Endothelial cell of umbilical vein (primary cell): ENCODE measurements at regions not wholly inside any gene's neighbourhood (a gene's known extent, or its start where the extent isn't known, plus 50 kb on each side); places are given as distances from the start of the nearest gene placed in this dataset.

ENCODE experiments used
- BruUV-seq: library from RNA; stranded (reverse); fragments of 400-500 nt; replicated peaks from 2 replicates; lab custom pipeline; 2021; lab: Mats Ljungman, UMichigan
- CTCF ChIA-PET: fragments of 300-600, 350-600 bp; sonication (Branson Sonifier 250); formaldehyde crosslinking; loops from one replicate; lab custom pipeline; 2021; ENCODE audit warnings: antibody characterized with exemption, inconsistent platforms; lab: Charles Lee
- POLR2A ChIA-PET: fragments of 300-600, 350-600 bp; sonication (Branson Sonifier 250); formaldehyde crosslinking; loops from one replicate; lab custom pipeline; 2021; ENCODE audit warnings: antibody characterized with exemption, inconsistent platforms; lab: Charles Lee
- DNase-seq: peaks from one replicate; pipeline ENCODE4 v3.0.0-alpha.2; 2011; ENCODE audit warnings: low read depth, low spot score
- FAIRE-seq: peaks from 2 replicates; lab custom pipeline; 2011; peaks lifted over from hg19 to GRCh38; lab: Jason Lieb, UNC
- H2AFZ ChIP-seq: 2 replicates; pipeline ENCODE4 v1.6.0; 2012; ENCODE audit warnings: low read depth, low read length, control low read depth, inconsistent platforms
- H3K27ac ChIP-seq: 2 replicates; pipeline ENCODE4 v1.5.1; 2011; ENCODE audit warnings: low read depth, mild to moderate bottlenecking, control low read depth, low read length, moderate library complexity; ENCODE audit not compliant: insufficient read depth
- H3K27me3 ChIP-seq, 2 experiments: 2 replicates each; pipeline versions ENCODE4 v1.6.0 to v1.6.1; 2011; ENCODE audit warnings: low read length in 2 of 2, mixed read lengths in 1 of 2; ENCODE audit not compliant: control insufficient read depth in 2 of 2, insufficient read depth in 2 of 2
- H3K36me3 ChIP-seq, 2 experiments: 2 replicates in 1 of 2; 3 replicates in 1 of 2; pipeline ENCODE4 v1.5.1; 2011; ENCODE audit warnings: low read length in 2 of 2, mild to moderate bottlenecking in 1 of 2, moderate library complexity in 1 of 2; ENCODE audit not compliant: control insufficient read depth in 2 of 2, insufficient read depth in 2 of 2; ENCODE audit errors: extremely low read depth in 1 of 2
- H3K4me1 ChIP-seq: 3 replicates; pipeline ENCODE4 v1.5.1; 2011; ENCODE audit warnings: mild to moderate bottlenecking, low read length; ENCODE audit not compliant: control insufficient read depth, insufficient read depth; ENCODE audit errors: extremely low read depth
- H3K4me2 ChIP-seq: 2 replicates; pipeline ENCODE4 v1.6.1; 2011; ENCODE audit warnings: low read length, control low read depth, mixed read lengths; ENCODE audit not compliant: insufficient read depth
- H3K4me3 ChIP-seq, 3 experiments: fragments of 200-600 bp in 1 of 3; sonication (generic), shearing (Covaris generic) in 1 of 3; replicated peaks in 1 of 3; 2 replicates each; pipeline ENCODE4 v1.5.1; 2011 to 2016; ENCODE audit warnings: control low read depth in 3 of 3, low read length in 3 of 3, mild to moderate bottlenecking in 2 of 3, inconsistent platforms in 1 of 3, low read depth in 1 of 3, moderate library complexity in 1 of 3; ENCODE audit not compliant: insufficient read depth in 1 of 3
- H3K79me2 ChIP-seq: 2 replicates; pipeline ENCODE4 v1.6.0; 2012; ENCODE audit warnings: low read length, inconsistent platforms; ENCODE audit not compliant: control insufficient read depth, insufficient read depth
- H3K9ac ChIP-seq: replicated peaks from 2 replicates; pipeline ENCODE3; 2011; ENCODE audit warnings: low read length, control low read depth; ENCODE audit not compliant: insufficient read depth; ENCODE audit errors: extremely low read depth
- H3K9me1 ChIP-seq: replicated peaks from 3 replicates; pipeline ENCODE4 v1.6.0; 2011; ENCODE audit warnings: mild to moderate bottlenecking, low read length; ENCODE audit not compliant: control insufficient read depth, insufficient read depth; ENCODE audit errors: extremely low read depth
- H3K9me3 ChIP-seq: replicated peaks from 2 replicates; pipeline ENCODE4 v1.5.1; 2012; ENCODE audit warnings: low read length, inconsistent platforms; ENCODE audit not compliant: control insufficient read depth, insufficient read depth
- H4K20me1 ChIP-seq: replicated peaks from 2 replicates; pipeline ENCODE3; 2011; ENCODE audit warnings: mild to moderate bottlenecking, low read length; ENCODE audit not compliant: control insufficient read depth, insufficient read depth; ENCODE audit errors: extremely low read depth
- EZH2 ChIP-seq: IDR thresholded peaks from 2 replicates; pipeline ENCODE4 v1.6.1; 2012; ENCODE audit warnings: borderline replicate concordance, low read depth, mild to moderate bottlenecking, moderate library complexity, low read length, inconsistent platforms; ENCODE audit not compliant: severe bottlenecking
- FOS ChIP-seq: IDR thresholded peaks from 2 replicates; pipeline ENCODE4 v1.6.1; 2011; ENCODE audit warnings: mild to moderate bottlenecking, low read length, moderate library complexity, borderline replicate concordance; ENCODE audit not compliant: insufficient read depth
- GATA2 ChIP-seq: IDR thresholded peaks from 2 replicates; pipeline ENCODE4 v1.7.0; 2011; ENCODE audit warnings: low read depth, mild to moderate bottlenecking, moderate library complexity, mixed read lengths, low read length; ENCODE audit not compliant: insufficient read length, insufficient read depth
- JUN ChIP-seq: IDR thresholded peaks from 2 replicates; pipeline ENCODE4 v1.6.1; 2011; ENCODE audit warnings: borderline replicate concordance, low read depth; ENCODE audit not compliant: insufficient read length, insufficient read depth
- MAX ChIP-seq: IDR thresholded peaks from 2 replicates; pipeline ENCODE4 v1.6.1; 2011; ENCODE audit not compliant: insufficient read depth, insufficient read length
- MYC ChIP-seq: IDR thresholded peaks from one replicate; pipeline ENCODE4 v1.6.1; 2011; ENCODE audit warnings: mild to moderate bottlenecking, low read depth, low read length
- POLR2A ChIP-seq: IDR thresholded peaks from 2 replicates; pipeline ENCODE4 v1.6.1; 2012; ENCODE audit warnings: low read depth, mild to moderate bottlenecking, control low read depth, low read length
- POLR2AphosphoS5 ChIP-seq: IDR thresholded peaks from 2 replicates; pipeline ENCODE4 v1.6.1; 2012; ENCODE audit warnings: low read depth, mild to moderate bottlenecking, control low read depth, low read length, moderate library complexity; ENCODE audit not compliant: insufficient read depth
- dilution Hi-C: fragments of 300-500 bp; cut with MboI; formaldehyde crosslinking; loops from one replicate; pipeline ENCODE4 v1.15.0; 2019; ENCODE audit warnings: low sequenced_read_pairs; ENCODE audit not compliant: extremely low pct_ligation_motif_present
- intact Hi-C: fragments of 100-400 bp; cut with micrococcal nuclease; formaldehyde crosslinking; loops from one replicate; pipeline ENCODE4 v1.10.0; 2022
- TF ChIP-seq, protein P1 (sequence below), 2 donors: IDR thresholded peaks; 1 replicate in 1 of 2; 2 replicates in 1 of 2; pipeline ENCODE4 v1.5.1; 2011; ENCODE audit warnings: low read length in 2 of 2, mild to moderate bottlenecking in 2 of 2, moderate library complexity in 2 of 2, control low read depth in 1 of 2, inconsistent platforms in 1 of 2, low read depth in 1 of 2; ENCODE audit not compliant: insufficient read depth in 1 of 2; ENCODE audit errors: extremely low read depth in 1 of 2

DNA sequence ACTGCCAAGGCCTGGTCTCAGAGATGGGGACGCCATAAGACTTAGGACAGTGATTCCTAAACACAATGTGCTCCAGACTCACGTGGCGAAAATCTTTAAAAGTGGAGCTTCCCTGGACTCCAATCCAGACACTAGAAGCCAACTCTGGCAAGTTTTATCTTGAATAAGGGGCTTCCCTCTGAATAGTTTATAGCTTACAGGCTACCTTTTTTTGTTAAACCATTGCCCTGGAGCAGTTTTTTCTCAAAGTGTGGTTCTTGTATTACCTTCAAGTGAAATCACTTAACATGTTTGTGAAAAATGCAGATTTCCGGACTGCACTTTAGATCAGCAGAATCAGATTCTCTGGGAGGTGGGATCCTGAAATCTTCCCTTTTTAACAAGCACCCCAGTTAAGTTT lies 171.7 kb upstream of the PHF14 start:
- Histone ChIP-seq H3K27me3 (no peaks in the 10 kb centered on the region), H3K9me3 (no peaks in the 10 kb centered on the region), H3K4me2 (no peak overlapping the region), H3K36me3 (no peaks in the 10 kb centered on the region), H3K9me1 (no peaks in the 10 kb centered on the region), H3K79me2 (no peaks in the 10 kb centered on the region), H2AFZ (no peak overlapping the region), H4K20me1 (no peaks in the 10 kb centered on the region), H3K9ac (no peak overlapping the region), H3K4me3 (no peak overlapping the region), H3K27ac (no peak overlapping the region), H3K4me1 (no peaks in the 10 kb centered on the region)
- FAIRE-seq (no peak), DNase-seq (no peak)
- ChIA-PET POLR2A (no interaction called here), CTCF (no interaction called here)
- TF ChIP-seq POLR2A (no peak), FOS (no peak), POLR2AphosphoS5 (no peak)
- dilution Hi-C loops, result no loop called here
- intact Hi-C loops, result no loop called here
- no TSS peak for BruUV-seq

- no peak overlapping the region for H3K4me2 ChIP-seq
- no peaks in the 10 kb centered on the region for H3K27me3 ChIP-seq
- TF ChIP-seq FOS (no peak), GATA2 (no peak), JUN (no peak), EZH2 (no peak), MYC (no peak), POLR2A (no peak), POLR2AphosphoS5 (no peak), MAX (no peak)
- TF ChIP-seq, protein P1, sequence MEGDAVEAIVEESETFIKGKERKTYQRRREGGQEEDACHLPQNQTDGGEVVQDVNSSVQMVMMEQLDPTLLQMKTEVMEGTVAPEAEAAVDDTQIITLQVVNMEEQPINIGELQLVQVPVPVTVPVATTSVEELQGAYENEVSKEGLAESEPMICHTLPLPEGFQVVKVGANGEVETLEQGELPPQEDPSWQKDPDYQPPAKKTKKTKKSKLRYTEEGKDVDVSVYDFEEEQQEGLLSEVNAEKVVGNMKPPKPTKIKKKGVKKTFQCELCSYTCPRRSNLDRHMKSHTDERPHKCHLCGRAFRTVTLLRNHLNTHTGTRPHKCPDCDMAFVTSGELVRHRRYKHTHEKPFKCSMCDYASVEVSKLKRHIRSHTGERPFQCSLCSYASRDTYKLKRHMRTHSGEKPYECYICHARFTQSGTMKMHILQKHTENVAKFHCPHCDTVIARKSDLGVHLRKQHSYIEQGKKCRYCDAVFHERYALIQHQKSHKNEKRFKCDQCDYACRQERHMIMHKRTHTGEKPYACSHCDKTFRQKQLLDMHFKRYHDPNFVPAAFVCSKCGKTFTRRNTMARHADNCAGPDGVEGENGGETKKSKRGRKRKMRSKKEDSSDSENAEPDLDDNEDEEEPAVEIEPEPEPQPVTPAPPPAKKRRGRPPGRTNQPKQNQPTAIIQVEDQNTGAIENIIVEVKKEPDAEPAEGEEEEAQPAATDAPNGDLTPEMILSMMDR (IDR thresholded peaks at IDR 0.05; ENCODE audit: extremely low read depth in 1 of 2, insufficient read depth in 1 of 2, low read depth in 1 of 2, low read length in 2 of 2), result no peak
- H4K20me1 ChIP-seq, result no peaks in the 10 kb centered on the region
- H3K9me1 ChIP-seq, result no peaks in the 10 kb centered on the region
- H3K4me3 ChIP-seq, result no peak overlapping the region
- no peaks in the 10 kb centered on the region for H3K79me2 ChIP-seq
- dilution Hi-C loops (no loop called here), intact Hi-C loops (no loop called here)
- CTCF ChIA-PET, result no interaction called here
- FAIRE-seq (no peak), DNase-seq (no peak)
- H3K9me3 ChIP-seq, result no peaks in the 10 kb centered on the region
- POLR2A ChIA-PET, result no interaction called here
- no peaks in the 10 kb centered on the region for H3K36me3 ChIP-seq
- H3K27ac ChIP-seq, result no peak overlapping the region
- no peak overlapping the region for H3K9ac ChIP-seq
- no peak overlapping the region for H2AFZ ChIP-seq
- no peaks in the 10 kb centered on the region for H3K4me1 ChIP-seq
- BruUV-seq, result no TSS peak
Observed at GRCh38 chr7:10802526-10802925, 171.1 kb upstream of the PHF14 start.
